Ureter (tissue), 1 donor: ENCODE measurements at regions not wholly inside any gene's neighbourhood (a gene's known extent, or its start where the extent isn't known, plus 50 kb on each side); places are given as distances from the start of the nearest gene placed in this dataset.

Source experiments
- DNase-seq: peaks from one replicate; pipeline ENCODE4 v3.0.0-alpha.2; 2020; ENCODE audit warnings: low spot score
- donor health status: DM: yes; HTN: yes; CAD: no.

- no peak for DNase-seq
Measured at GRCh38 chr14:76664790-76665189, 96.5 kb upstream of the VASH1 start.

GRCh38 chr14:76666746-76667145 is 94.5 kb upstream of the VASH1 start:
- no peak for DNase-seq

DNA sequence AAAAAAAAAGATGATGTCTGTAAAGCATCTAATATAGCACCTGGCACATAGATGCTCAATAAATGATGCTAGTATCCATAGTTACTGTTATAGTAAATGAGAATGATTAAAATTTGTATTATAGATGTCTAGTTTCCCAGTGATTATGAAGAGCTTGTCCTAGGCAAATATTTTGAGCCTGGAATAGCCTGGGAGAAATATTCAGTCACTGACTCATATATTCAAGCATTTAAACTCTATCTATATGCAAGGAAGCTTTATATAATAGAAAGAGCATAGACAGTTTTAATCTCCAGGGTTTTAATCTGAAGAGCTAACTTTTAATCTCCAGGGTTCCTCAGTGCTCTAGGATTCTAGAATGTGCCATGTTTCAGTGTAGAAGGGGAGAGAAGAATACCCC is 91.5 kb upstream of the VASH1 start:
- no peak for DNase-seq

DNA sequence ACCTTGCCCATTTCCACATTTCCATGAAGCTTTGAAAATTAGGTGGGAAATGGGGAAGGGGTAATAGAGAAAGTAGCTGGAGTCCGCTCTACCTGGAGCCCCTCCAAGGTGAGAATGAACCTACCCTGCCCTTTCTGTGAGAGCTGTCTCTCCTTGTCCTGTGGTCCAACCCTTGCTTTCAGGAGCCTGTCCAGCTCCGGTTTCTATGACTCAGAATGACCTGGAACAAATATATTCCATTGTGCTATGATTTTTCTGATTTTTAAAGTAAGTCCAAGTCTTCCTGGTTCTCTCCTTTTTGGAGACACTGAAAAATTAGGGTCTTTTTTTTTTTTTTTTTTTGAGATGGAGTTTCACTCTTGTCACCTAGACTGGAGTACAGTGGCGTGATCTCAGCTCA is 89.1 kb upstream of the VASH1 start:
- no peak for DNase-seq

GRCh38 chr14:76673261-76673660 is 88.0 kb upstream of the VASH1 start:
- DNase-seq, result no peak

- no peak for DNase-seq
Measured at GRCh38 chr14:76675046-76675445, 86.2 kb upstream of the VASH1 start.

DNA sequence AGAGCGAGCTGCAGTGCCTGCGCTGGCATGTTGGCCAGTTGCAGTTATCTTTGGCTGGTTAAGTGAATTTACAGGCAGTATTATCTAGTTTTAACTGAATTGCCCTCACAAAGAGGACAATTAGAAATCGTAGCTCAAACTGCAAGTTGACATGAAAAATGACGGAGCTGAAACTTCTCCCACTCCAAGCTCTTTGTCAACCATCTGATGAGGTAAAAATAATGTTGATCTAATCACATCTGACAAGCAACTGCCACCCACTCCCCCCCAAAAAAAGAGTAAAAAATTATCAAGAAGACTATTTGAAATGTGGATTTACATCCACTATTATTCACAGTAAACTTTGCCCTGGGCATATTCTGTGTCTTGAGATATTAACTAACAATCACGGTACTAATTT is 84.7 kb upstream of the VASH1 start:
- no peak for DNase-seq

DNA sequence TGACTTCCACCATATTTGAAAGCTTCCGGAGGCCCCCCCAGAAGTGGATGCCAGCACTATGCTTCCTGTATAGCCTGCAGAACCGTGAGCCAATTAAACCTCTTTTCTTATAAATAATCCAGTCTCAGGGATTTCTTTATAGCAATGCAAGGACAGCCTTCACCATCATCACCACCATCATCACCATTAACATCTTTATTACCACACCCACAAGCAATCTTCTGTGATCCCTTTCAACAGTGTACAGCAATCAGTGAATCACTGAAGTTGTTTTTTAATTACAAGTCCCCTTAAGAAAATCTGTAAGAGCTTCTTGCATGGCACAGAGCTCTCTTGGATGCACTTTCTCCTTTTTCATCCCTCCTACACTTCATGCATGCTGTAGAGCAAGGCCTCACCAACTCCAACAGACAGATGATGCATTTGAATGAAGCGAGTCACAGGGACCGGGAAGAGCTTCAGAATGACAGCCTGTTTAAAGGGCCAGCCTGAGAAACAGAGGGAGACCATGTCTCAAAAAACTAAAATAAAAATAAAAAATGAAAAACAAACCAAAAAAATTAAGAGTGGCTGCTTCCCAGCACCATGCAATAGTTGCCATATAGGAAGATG is 83.6 kb upstream of the VASH1 start:
- DNase-seq, result no peak

- DNase-seq, result no peak
Measured at GRCh38 chr14:76678244-76678800, 82.9 kb upstream of the VASH1 start.

DNA sequence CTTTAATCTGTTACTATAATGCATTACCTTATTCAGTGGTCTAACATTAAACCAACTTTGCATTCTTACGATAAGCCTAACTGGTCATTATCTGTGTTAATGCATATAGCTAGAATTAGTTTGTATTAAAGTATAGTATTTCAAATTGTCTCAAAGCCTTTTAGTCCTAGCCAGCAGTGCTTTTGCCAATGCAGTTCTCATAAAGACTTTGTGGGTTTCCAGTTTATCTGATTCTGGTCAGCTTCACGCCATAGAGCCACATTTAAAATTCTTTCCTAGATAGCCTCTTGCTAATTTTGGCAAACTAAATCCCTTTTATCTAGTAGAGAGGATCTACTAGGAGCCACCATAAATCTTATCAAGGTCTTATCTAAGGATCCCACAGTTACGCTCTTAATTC is 78.9 kb upstream of the VASH1 start:
- no peak for DNase-seq

DNA sequence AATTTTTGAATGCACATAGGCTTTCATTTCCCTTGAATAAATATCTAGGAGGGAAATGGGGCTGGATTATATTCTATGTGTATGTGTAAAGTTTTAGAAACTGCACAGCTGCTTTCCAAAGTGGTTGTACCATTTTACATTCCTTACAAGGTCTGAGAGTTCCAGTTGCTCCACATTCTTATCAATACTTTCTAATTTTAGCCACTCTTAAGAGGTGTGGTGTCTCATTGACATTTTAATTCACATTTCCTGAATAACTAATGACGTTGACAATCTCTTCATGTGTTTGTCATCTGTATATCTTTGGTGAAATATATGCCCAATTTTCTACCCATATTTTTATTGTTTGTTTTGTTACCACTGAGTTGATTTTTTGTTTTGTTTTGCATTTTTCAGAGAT is 74.6 kb upstream of the VASH1 start:
- no peak for DNase-seq

DNA sequence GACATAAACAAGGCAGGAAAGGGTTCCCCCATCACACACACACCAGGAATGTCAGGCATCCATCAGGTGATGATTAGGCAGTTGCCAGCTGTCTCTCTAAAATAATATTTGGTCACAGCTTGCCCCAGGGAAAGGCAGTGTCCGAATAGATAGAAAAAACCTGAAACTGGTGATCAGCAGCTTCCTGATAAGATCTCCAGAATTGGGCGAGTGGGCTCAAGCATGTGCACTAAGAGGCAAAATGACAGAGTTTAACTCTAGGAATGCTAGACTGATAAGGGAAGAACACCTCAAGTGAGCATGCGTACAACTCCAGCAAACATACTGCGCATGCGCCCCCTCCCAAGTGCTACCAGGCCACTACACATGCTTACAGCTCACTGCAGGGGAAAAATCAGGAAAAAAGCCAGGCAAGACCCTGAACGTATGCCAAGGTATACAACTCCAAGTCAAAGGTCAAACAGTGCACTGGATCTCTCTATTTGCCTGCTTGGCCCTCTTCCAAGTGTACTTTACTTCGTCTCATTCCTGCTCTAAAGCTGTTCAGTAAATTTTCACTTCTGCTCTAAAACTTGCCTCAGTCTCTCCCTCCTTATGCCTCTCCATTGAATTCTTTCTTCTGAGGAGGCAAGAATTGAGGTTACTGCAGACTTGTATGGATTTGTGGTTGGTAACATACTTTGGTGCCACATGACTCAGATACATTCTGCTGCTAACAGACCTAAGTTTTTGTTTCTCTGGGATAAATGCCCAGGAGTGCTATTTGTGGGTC is 73.5 kb upstream of the VASH1 start:
- no peak for DNase-seq

DNA sequence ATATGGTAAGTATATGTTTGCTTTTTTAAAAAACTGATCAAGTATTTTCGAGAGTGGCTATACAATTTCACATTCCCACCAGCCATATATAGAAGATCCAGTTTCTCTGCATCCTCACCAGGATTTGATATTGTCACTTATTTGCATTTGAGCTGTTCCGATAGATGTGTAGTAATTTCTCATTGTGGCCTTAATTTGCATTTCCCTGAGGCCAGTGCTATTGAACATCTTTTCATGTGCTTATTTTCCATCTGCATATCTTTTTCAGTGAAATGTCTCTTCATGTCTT is 72.9 kb upstream of the VASH1 start:
- no peak for DNase-seq

GRCh38 chr14:76690502-76691105 is 70.7 kb upstream of the VASH1 start:
- no peak for DNase-seq

- no peak for DNase-seq
Measured at GRCh38 chr14:76694106-76694505, 67.2 kb upstream of the VASH1 start.

DNA sequence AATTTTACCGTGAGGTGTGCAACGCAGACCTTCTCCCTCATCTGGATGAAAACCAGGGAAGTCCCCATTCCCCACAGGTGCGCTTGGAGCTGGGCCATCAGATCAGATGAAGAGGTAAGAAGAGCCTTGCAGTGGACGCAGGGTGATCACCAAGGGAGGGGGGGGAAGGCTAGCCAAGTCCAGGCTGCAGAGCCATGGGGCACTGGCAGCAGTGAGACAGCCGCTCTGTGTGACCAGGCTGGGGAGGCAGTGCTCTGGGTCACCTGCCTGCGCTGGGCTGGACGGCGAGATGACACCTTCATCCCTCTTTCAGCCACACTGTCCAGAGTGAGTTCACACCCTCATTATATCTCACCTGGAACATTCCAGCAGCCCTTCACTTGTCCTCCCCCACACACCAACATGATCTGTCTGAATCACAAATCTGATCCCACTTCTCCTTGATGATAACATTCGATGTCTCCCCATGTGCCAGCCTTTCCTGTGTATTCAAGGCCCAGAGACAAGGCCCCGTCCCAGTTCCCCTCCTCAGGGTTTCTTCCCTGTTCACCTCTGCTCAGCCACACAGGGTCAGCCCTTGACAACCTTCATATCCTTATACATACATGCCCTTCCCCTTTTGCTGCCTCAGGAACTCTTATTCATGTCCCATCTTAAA is 65.9 kb upstream of the VASH1 start:
- DNase-seq, result no peak

GRCh38 chr14:76696361-76696760 is 64.9 kb upstream of the VASH1 start:
- DNase-seq, result no peak

DNA sequence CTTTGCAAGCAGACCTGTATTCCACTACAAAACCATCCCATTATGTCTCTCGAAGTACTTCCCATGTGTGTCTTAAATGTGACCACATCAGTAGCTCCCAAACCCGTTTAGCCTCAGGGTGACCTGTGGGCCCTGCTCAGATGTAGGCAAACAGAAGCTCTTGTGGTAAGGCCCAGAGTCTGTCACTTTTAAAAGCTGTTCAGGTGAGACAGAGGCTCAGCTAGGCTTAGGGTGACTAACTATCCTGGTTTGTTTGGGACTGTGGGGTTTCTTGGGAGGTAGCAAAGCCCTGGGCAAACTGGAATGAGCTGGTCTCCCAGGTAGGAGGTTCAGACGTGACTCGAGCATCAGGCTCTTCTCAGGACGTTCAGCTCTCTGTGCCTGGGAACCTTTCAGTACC is 64.5 kb upstream of the VASH1 start:
- DNase-seq, result no peak

- DNase-seq, result no peak
Measured at GRCh38 chr14:76697246-76697905, 63.9 kb upstream of the VASH1 start.

- peak; percentile 23 for DNase-seq
Measured at GRCh38 chr14:76698191-76698590, 63.1 kb upstream of the VASH1 start.

- DNase-seq, result peak; percentile 14
Measured at GRCh38 chr14:76698631-76699030, 62.6 kb upstream of the VASH1 start.
